Renal cortex interstitium (tissue), 11 donors: ENCODE measurements at regions not wholly inside any gene's neighbourhood (a gene's known extent, or its start where the extent isn't known, plus 50 kb on each side); places are given as distances from the start of the nearest gene placed in this dataset.

Experiments
- DNase-seq, 11 donors: peaks; one replicate each; pipeline ENCODE4 v3.0.0-alpha.2; 2013; ENCODE audit warnings: low read depth in 9 of 11, low spot score in 4 of 11; ENCODE audit errors: extremely low read depth in 1 of 11

GRCh38 chr1:61536174-61537108, 188.5 kb downstream of the TM2D1 start:
- no peak for DNase-seq

- no peak for DNase-seq
Measured at GRCh38 chr1:61534847-61535246, 190.1 kb downstream of the TM2D1 start.

GRCh38 chr1:61533546-61533945, 191.4 kb downstream of the TM2D1 start:
- DNase-seq = no peak

GRCh38 chr1:61531716-61532115, 193.2 kb downstream of the TM2D1 start:
- no peak for DNase-seq

GRCh38 chr1:61523893-61524605, 200.9 kb downstream of the TM2D1 start:
- DNase-seq = peak in 1 of 11 donors; percentile 2

- no peak for DNase-seq
Measured at GRCh38 chr1:61523229-61523628, 201.7 kb downstream of the TM2D1 start.

- no peak for DNase-seq
Measured at GRCh38 chr1:61520401-61520800, 204.5 kb downstream of the TM2D1 start.

GRCh38 chr1:61519631-61520030, 205.3 kb downstream of the TM2D1 start:
- no peak for DNase-seq

GRCh38 chr1:61518670-61519400, 206.1 kb downstream of the TM2D1 start:
- no peak for DNase-seq

GRCh38 chr1:61517345-61517744, 207.6 kb downstream of the TM2D1 start:
- DNase-seq = no peak

- DNase-seq = no peak
Measured at GRCh38 chr1:61515096-61515495, 209.8 kb downstream of the TM2D1 start.
